Fibroblast of skin of back (primary cell): ENCODE measurements at regions not wholly inside any gene's neighbourhood (a gene's known extent, or its start where the extent isn't known, plus 50 kb on each side); places are given as distances from the start of the nearest gene placed in this dataset.

ENCODE experiments used
- DNase-seq: peaks from one replicate; pipeline ENCODE4 v3.0.0-alpha.2; 2013

- no peak for DNase-seq
Observed at GRCh38 chr5:126354858-126355731, 68.1 kb upstream of the GRAMD2B start.

GRCh38 chr5:126355940-126356339 is 67.3 kb upstream of the GRAMD2B start:
- no peak for DNase-seq

- no peak for DNase-seq
Observed at GRCh38 chr5:126357585-126358342, 65.4 kb upstream of the GRAMD2B start.

- peak; percentile 83 for DNase-seq
Observed at GRCh38 chr5:126358525-126358924, 64.7 kb upstream of the GRAMD2B start.

- DNase-seq, result no peak
Observed at GRCh38 chr5:126359884-126360283, 63.3 kb upstream of the GRAMD2B start.

- no peak for DNase-seq
Observed at GRCh38 chr5:126360467-126360866, 62.7 kb upstream of the GRAMD2B start.

GRCh38 chr5:126363658-126364057 is 59.6 kb upstream of the GRAMD2B start:
- DNase-seq, result no peak

GRCh38 chr5:126364206-126364902 is 58.9 kb upstream of the GRAMD2B start:
- no peak for DNase-seq

- DNase-seq, result no peak
Observed at GRCh38 chr5:126365446-126366198, 57.6 kb upstream of the GRAMD2B start.

GRCh38 chr5:126366199-126366560 is 57.0 kb upstream of the GRAMD2B start:
- no peak for DNase-seq

- DNase-seq, result no peak
Observed at GRCh38 chr5:126368239-126368812, 54.9 kb upstream of the GRAMD2B start.

- no peak for DNase-seq
Observed at GRCh38 chr5:126369083-126369482, 54.1 kb upstream of the GRAMD2B start.

- DNase-seq, result no peak
Observed at GRCh38 chr5:126369995-126370731, 53.0 kb upstream of the GRAMD2B start.

GRCh38 chr5:126370796-126371718 is 52.2 kb upstream of the GRAMD2B start:
- DNase-seq, result no peak

- DNase-seq, result peak; percentile 69
Observed at GRCh38 chr5:126373375-126374108, 49.7 kb upstream of the GRAMD2B start.
